ENCODE measurements at regions not wholly inside any gene's neighbourhood (a gene's known extent, or its start where the extent isn't known, plus 50 kb on each side); places are given as distances from the start of the nearest gene placed in this dataset.

GRCh38 chr7:96479015-96479645 is 157.2 kb upstream of the SLC25A13 start:
- no peaks in the 10 kb centered on the region for H3K27me3 ChIP-seq (ENCODE audit: control insufficient read depth, insufficient read depth, low read length)
- H3K9me3 ChIP-seq (ENCODE audit: control insufficient read depth, insufficient read depth, low read length): no peaks in the 10 kb centered on the region
- no peaks in the 10 kb centered on the region for H3K36me3 ChIP-seq (ENCODE audit: control insufficient read depth, insufficient read depth, low read length)
- no peaks in the 10 kb centered on the region for H3K4me1 ChIP-seq (ENCODE audit: control insufficient read depth, insufficient read depth, low read length)
- no peak overlapping the region for H3K4me3 ChIP-seq (ENCODE audit: low read depth, low read length)
- no peak overlapping the region for H3K9ac ChIP-seq (ENCODE audit: low read depth, low read length)

- no peaks in the 10 kb centered on the region for H3K4me1 ChIP-seq (ENCODE audit: control insufficient read depth, insufficient read depth, low read length)
- no peak overlapping the region for H3K4me3 ChIP-seq (ENCODE audit: low read depth, low read length)
- H3K36me3 ChIP-seq (ENCODE audit: control insufficient read depth, insufficient read depth, low read length): no peaks in the 10 kb centered on the region
- H3K27me3 ChIP-seq (ENCODE audit: control insufficient read depth, insufficient read depth, low read length): no peaks in the 10 kb centered on the region
- no peak overlapping the region for H3K9ac ChIP-seq (ENCODE audit: low read depth, low read length)
- no peaks in the 10 kb centered on the region for H3K9me3 ChIP-seq (ENCODE audit: control insufficient read depth, insufficient read depth, low read length)
Observed at GRCh38 chr7:96471606-96472005, 149.7 kb upstream of the SLC25A13 start.

DNA sequence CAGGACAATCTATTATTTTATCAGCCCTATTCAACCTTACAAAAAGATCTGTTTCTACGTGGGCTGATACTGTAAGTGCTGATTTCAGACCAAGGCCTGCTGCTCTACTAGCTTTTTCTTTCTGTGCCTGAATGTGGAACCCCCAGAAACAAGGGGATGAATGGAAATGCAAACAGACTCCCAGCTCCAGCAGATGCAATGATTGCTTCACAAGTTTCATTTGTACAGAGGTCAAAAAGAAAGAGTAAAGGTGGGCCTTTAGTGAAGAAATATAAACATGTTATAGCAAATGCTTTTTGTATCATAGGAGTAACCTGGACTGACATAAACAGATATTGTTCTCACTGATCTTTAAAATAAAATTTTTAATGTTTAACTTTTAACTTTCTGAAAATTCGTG is 130.2 kb upstream of the SLC25A13 start:
- H3K9me3 ChIP-seq (ENCODE audit: control insufficient read depth, insufficient read depth, low read length): no peaks in the 10 kb centered on the region
- H3K4me1 ChIP-seq (ENCODE audit: control insufficient read depth, insufficient read depth, low read length): no peaks in the 10 kb centered on the region
- H3K27me3 ChIP-seq (ENCODE audit: control insufficient read depth, insufficient read depth, low read length): no peaks in the 10 kb centered on the region
- H3K36me3 ChIP-seq (ENCODE audit: control insufficient read depth, insufficient read depth, low read length): no peaks in the 10 kb centered on the region
- H3K4me3 ChIP-seq (ENCODE audit: low read depth, low read length): no peak overlapping the region
- H3K9ac ChIP-seq (ENCODE audit: low read depth, low read length): no peak overlapping the region

DNA sequence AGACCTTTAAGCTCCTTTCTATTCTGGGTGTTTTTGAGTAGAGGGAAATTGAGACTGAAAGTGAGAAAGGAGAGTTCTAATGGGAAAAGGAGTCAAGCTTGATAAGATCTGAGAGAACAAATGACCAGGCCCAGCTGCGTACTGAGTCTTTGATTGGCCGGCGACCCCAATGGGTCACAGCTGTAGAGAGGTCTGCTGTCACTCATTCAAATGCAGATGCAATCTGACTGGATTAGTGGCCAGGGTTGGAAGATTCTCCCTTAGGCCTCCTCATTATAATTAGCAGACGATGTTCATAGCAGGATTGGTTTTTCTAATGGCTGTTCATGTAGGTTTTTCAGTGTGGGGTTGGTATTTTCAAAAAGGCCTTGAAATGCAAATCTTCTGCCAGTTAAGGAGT is 127.2 kb upstream of the SLC25A13 start:
- no peak overlapping the region for H3K4me3 ChIP-seq (ENCODE audit: low read depth, low read length)
- no peaks in the 10 kb centered on the region for H3K4me1 ChIP-seq (ENCODE audit: control insufficient read depth, insufficient read depth, low read length)
- no peak overlapping the region for H3K9ac ChIP-seq (ENCODE audit: low read depth, low read length)
- no peaks in the 10 kb centered on the region for H3K9me3 ChIP-seq (ENCODE audit: control insufficient read depth, insufficient read depth, low read length)
- no peaks in the 10 kb centered on the region for H3K36me3 ChIP-seq (ENCODE audit: control insufficient read depth, insufficient read depth, low read length)
- H3K27me3 ChIP-seq (ENCODE audit: control insufficient read depth, insufficient read depth, low read length): no peaks in the 10 kb centered on the region

- H3K27me3 ChIP-seq (ENCODE audit: control insufficient read depth, insufficient read depth, low read length): no peaks in the 10 kb centered on the region
- H3K4me1 ChIP-seq (ENCODE audit: control insufficient read depth, insufficient read depth, low read length): no peaks in the 10 kb centered on the region
- no peak overlapping the region for H3K9ac ChIP-seq (ENCODE audit: low read depth, low read length)
- no peaks in the 10 kb centered on the region for H3K36me3 ChIP-seq (ENCODE audit: control insufficient read depth, insufficient read depth, low read length)
- no peaks in the 10 kb centered on the region for H3K9me3 ChIP-seq (ENCODE audit: control insufficient read depth, insufficient read depth, low read length)
- no peak overlapping the region for H3K4me3 ChIP-seq (ENCODE audit: low read depth, low read length)
Observed at GRCh38 chr7:96447109-96447645, 125.3 kb upstream of the SLC25A13 start.

DNA sequence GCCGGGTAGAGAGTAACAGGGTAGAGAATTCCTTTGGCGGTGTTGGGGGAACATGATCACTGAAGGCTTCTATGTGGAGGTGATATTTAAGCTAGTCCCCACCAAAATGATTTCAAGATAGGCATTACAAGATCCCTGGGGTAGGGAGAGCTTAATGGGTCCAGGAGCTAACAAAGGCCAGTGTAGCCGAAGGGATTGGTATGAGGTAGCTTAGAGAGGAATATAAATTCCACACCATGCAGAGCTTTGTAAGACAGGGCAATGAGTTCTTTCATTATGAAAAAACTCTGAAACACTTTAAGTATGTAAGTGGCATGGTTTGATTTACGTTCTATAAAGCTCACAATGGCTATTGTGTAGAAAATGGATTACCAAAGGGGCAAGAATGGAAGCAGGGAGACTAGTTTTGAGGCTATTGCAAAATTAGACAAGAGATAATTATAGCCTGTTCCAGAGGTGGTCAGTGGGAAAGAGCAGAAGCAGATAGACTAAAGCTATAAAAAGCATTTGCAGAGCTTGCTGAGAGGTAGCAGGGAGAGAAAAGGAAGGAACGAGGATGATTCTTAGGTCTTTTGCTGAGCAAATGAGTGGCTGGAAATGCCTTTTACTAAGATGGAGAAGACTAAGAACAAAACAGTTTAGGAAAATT is 119.7 kb upstream of the SLC25A13 start:
- Histone ChIP-seq H3K4me3 (ENCODE audit: low read depth, low read length) (no peak overlapping the region), H3K9me3 (ENCODE audit: control insufficient read depth, insufficient read depth, low read length) (no peaks in the 10 kb centered on the region), H3K27me3 (ENCODE audit: control insufficient read depth, insufficient read depth, low read length) (no peaks in the 10 kb centered on the region), H3K4me1 (ENCODE audit: control insufficient read depth, insufficient read depth, low read length) (no peaks in the 10 kb centered on the region), H3K36me3 (ENCODE audit: control insufficient read depth, insufficient read depth, low read length) (no peaks in the 10 kb centered on the region), H3K9ac (ENCODE audit: low read depth, low read length) (no peak overlapping the region)

GRCh38 chr7:96440328-96440727 is 118.4 kb upstream of the SLC25A13 start:
- Histone ChIP-seq H3K4me3 (ENCODE audit: low read depth, low read length) (no peak overlapping the region), H3K36me3 (ENCODE audit: control insufficient read depth, insufficient read depth, low read length) (no peaks in the 10 kb centered on the region), H3K9me3 (ENCODE audit: control insufficient read depth, insufficient read depth, low read length) (no peaks in the 10 kb centered on the region), H3K27me3 (ENCODE audit: control insufficient read depth, insufficient read depth, low read length) (no peaks in the 10 kb centered on the region), H3K9ac (ENCODE audit: low read depth, low read length) (no peak overlapping the region), H3K4me1 (ENCODE audit: control insufficient read depth, insufficient read depth, low read length) (no peaks in the 10 kb centered on the region)

- no peaks in the 10 kb centered on the region for H3K4me1 ChIP-seq (ENCODE audit: control insufficient read depth, insufficient read depth, low read length)
- H3K36me3 ChIP-seq (ENCODE audit: control insufficient read depth, insufficient read depth, low read length): no peaks in the 10 kb centered on the region
- H3K9me3 ChIP-seq (ENCODE audit: control insufficient read depth, insufficient read depth, low read length): no peaks in the 10 kb centered on the region
- H3K9ac ChIP-seq (ENCODE audit: low read depth, low read length): no peak overlapping the region
- no peak overlapping the region for H3K4me3 ChIP-seq (ENCODE audit: low read depth, low read length)
- H3K27me3 ChIP-seq (ENCODE audit: control insufficient read depth, insufficient read depth, low read length): no peaks in the 10 kb centered on the region
Observed at GRCh38 chr7:96436880-96437279, 115.0 kb upstream of the SLC25A13 start.

DNA sequence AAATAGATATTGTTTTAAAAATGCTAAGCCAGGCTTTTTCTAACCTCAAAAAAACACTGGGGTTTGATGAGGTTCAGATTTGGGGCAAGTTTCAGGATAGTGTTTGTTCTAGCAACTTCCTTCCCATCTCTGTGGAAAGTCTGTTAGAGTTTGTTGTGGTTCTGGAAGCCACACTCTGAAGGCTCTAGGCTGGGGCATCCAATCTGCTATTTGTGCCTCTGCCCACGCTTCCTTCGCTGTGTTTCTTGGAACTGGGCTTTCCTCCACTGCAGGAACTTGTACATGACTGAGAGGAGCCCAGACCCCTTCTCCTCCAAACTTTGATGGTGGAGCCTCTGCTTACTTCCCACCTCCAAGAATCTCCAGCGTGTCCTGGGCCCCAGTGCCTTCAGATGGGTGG is 108.5 kb upstream of the SLC25A13 start:
- H3K9me3 ChIP-seq (ENCODE audit: control insufficient read depth, insufficient read depth, low read length): no peaks in the 10 kb centered on the region

DNA sequence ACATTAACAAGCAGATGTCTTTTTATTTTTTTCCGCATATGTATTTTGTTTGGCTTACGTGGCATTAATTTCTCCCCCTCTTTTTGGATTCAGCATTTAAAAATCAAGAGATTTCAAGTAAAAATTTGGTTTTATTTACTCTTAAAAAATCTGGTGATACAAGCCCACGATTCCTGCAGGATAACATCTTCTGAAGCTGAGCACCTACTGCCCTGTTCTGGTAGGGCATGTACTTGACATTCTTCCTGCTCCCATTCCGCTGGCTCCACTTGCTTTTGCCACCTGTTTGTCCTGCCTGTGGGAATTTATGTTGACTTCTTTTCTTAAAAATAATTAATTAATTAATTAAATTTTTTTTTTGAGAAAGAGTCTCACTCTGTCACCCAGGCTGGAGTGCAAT is 105.2 kb upstream of the SLC25A13 start:
- H3K4me3 ChIP-seq (ENCODE audit: low read depth, low read length): no peak overlapping the region
- H3K9me3 ChIP-seq (ENCODE audit: control insufficient read depth, insufficient read depth, low read length): no peaks in the 10 kb centered on the region
- no peaks in the 10 kb centered on the region for H3K36me3 ChIP-seq (ENCODE audit: control insufficient read depth, insufficient read depth, low read length)
- no peaks in the 10 kb centered on the region for H3K27me3 ChIP-seq (ENCODE audit: control insufficient read depth, insufficient read depth, low read length)
- H3K9ac ChIP-seq (ENCODE audit: low read depth, low read length): no peak overlapping the region
- no peaks in the 10 kb centered on the region for H3K4me1 ChIP-seq (ENCODE audit: control insufficient read depth, insufficient read depth, low read length)

More for the DNA sequence above, 108.5 kb upstream of the SLC25A13 start:
- Histone ChIP-seq H3K4me1 (ENCODE audit: control insufficient read depth, insufficient read depth, low read length) (no peaks in the 10 kb centered on the region), H3K9ac (ENCODE audit: low read depth, low read length) (no peak overlapping the region), H3K36me3 (ENCODE audit: control insufficient read depth, insufficient read depth, low read length) (no peaks in the 10 kb centered on the region), H3K4me3 (ENCODE audit: low read depth, low read length) (no peak overlapping the region), H3K27me3 (ENCODE audit: control insufficient read depth, insufficient read depth, low read length) (no peaks in the 10 kb centered on the region)

DNA sequence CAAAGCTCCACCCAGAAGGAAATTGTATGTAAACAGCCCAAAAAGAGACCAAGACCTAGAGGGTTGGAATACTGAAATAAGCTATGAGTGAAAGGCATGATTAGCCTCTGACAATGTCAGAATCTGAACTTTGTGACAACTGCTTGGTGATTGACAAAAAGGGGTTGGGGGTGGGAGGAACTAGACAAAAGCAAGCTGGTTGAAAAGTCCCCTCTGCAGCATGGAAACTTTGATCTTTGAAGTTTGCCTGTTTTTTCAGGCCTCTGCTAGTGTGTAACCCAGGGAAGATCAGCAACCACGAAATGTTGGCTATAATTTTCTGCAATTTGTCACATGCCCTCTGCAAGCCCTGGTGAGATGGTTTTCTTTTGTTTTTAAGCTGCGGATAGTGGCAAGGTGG is 104.8 kb upstream of the SLC25A13 start:
- no peaks in the 10 kb centered on the region for H3K4me1 ChIP-seq (ENCODE audit: control insufficient read depth, insufficient read depth, low read length)
- H3K36me3 ChIP-seq (ENCODE audit: control insufficient read depth, insufficient read depth, low read length): no peaks in the 10 kb centered on the region
- H3K4me3 ChIP-seq (ENCODE audit: low read depth, low read length): no peak overlapping the region
- no peak overlapping the region for H3K9ac ChIP-seq (ENCODE audit: low read depth, low read length)
- H3K9me3 ChIP-seq (ENCODE audit: control insufficient read depth, insufficient read depth, low read length): no peaks in the 10 kb centered on the region
- H3K27me3 ChIP-seq (ENCODE audit: control insufficient read depth, insufficient read depth, low read length): no peaks in the 10 kb centered on the region

DNA sequence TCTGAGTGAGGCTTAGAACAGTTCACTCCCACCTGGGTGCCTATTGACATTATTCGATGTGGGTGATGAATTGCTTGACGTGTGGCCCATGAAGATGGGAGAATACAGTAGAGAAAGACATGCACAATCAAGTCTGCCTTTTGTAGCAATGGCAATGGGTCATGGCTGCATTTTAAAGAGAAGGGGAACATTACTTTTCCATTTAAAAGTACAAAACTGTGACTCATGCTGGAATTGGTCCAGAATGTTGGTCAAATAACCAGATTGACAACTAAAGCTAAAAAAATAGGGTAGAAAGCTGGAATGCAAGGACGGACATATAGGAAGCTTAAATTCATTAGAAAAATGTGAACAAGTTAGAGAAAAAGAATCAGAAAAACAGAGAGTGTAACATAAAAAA is 104.1 kb upstream of the SLC25A13 start:
- no peak overlapping the region for H3K9ac ChIP-seq (ENCODE audit: low read depth, low read length)
- H3K27me3 ChIP-seq (ENCODE audit: control insufficient read depth, insufficient read depth, low read length): no peaks in the 10 kb centered on the region
- H3K9me3 ChIP-seq (ENCODE audit: control insufficient read depth, insufficient read depth, low read length): no peaks in the 10 kb centered on the region
- no peaks in the 10 kb centered on the region for H3K36me3 ChIP-seq (ENCODE audit: control insufficient read depth, insufficient read depth, low read length)
- H3K4me3 ChIP-seq (ENCODE audit: low read depth, low read length): no peak overlapping the region
- H3K4me1 ChIP-seq (ENCODE audit: control insufficient read depth, insufficient read depth, low read length): no peaks in the 10 kb centered on the region

All from iPS-15b (cell line).